ENCODE measurements at regions not wholly inside any gene's neighbourhood (a gene's known extent, or its start where the extent isn't known, plus 50 kb on each side); places are given as distances from the start of the nearest gene placed in this dataset.

DNA sequence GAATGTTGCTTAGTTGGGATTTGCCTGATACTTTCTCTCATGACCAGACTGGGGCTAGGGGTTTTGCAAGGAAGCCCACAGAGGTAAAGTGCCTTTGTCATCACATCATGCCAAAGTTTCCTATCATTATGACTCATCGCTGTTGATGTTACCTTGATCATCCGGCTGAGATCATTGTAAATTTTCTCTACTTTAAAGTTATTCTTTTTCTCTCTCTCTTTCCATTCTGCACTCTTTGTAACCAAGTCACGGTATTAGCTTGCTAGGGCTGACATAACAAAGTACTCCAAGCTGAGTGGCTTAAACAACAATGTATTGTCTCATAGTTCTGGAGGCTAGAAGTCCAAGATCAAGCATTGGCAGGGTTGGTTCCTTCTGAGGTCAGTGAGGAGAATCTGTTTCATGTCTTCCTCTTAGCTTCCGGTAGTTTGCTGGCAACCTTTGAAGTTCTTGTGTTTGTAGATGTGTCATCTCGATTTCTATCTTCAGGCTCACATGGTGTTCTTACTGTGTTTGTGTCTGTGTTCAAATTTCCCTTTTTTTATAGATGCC lies 113.0 kb downstream of the DTHD1 start:
- Mint-ChIP-seq H3K4me3 (no peak overlapping the region), H3K27me3 (no peaks in the 10 kb centered on the region), H3K27ac (no peak overlapping the region), H3K9me3 (no peaks in the 10 kb centered on the region), H3K36me3 (ENCODE audit: low read depth) (no peaks in the 10 kb centered on the region), H3K4me1 (ENCODE audit: low read depth) (peaks cover 4% of the 10 kb centered on the region)
- intact Hi-C loops (cut with micrococcal nuclease), result no loop called here

DNA sequence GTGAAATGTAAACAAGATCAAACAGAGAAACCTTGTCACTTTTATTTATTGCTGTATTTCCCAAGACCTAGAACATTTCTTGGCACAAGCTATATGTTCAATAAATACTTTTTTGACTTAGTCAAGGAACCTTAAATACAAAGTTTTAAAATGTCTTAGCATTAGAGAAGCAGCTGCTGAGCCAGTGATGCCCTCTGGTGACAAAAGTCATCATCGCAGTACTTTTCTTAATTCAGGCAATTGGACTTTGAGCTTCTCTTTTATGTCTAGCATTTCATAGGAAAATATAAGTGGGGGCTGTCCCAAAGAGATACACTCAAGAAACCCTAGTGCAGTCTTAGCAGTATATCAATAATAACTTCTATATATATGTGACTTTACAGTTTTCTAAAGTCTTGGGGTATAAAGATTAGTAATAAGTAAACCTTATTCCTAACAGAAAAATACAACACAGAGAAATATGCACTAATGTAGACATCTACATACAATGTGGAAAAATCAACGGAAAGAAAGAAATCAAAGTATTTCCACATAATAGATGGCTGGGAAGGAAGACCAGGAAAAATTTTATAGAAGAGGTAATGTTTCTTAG lies 118.4 kb downstream of the DTHD1 start:
- Mint-ChIP-seq H3K4me3 (no peak overlapping the region), H3K36me3 (ENCODE audit: low read depth) (no peaks in the 10 kb centered on the region), H3K27ac (no peak overlapping the region), H3K9me3 (no peaks in the 10 kb centered on the region), H3K27me3 (no peaks in the 10 kb centered on the region), H3K4me1 (ENCODE audit: low read depth) (peaks cover 5% of the 10 kb centered on the region)
- intact Hi-C loops (cut with micrococcal nuclease), result loop anchor here (1.0 to 5.0 kb wide), 3 partner anchors 49 to 992 kb away; no protein-coding TSS in a partner anchor

DNA sequence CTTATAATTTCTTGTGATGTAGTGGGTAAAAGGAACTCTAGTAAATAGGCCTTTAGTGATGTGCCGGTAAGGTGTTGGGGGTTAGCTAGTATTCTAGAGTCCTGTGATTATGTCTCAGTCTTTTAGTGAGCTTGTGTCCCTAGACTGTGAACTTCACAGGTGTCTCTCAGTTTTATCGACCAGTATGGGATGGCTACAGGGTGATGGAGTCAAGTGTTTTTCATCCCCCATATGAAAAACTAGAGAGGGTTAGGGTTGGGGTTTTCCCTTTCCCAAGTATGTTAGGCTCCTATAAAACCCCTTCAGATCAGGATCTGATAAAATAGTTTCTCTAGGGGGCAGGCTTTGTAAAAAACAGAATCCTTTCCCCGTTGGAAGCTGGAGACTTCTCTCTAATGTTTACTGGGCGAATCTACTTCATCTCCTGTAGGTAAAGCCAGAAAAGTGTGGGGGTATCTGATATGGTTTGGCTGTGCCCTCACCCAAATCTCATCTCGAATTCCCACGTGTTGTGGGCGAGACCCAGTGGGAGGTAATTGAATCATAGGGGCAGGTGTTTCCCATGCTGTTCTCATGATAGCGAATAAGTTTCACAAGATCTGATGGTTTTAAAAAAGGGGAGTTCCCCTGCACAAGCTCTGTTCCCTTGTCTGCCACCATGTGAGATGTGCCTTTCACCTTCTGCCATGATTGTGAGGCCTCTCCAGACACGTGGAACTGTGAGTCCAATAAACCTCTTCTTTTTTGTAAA lies 120.8 kb downstream of the DTHD1 start:
- Mint-ChIP-seq H3K4me1 (ENCODE audit: low read depth) (peaks cover 5% of the 10 kb centered on the region), H3K9me3 (no peaks in the 10 kb centered on the region), H3K36me3 (ENCODE audit: low read depth) (no peaks in the 10 kb centered on the region), H3K27ac (no peak overlapping the region), H3K4me3 (no peak overlapping the region), H3K27me3 (no peaks in the 10 kb centered on the region)
- intact Hi-C loops (cut with micrococcal nuclease), result loop anchor here (5.0 kb wide), 2 partner anchors 470 to 990 kb away; no protein-coding TSS in a partner anchor

DNA sequence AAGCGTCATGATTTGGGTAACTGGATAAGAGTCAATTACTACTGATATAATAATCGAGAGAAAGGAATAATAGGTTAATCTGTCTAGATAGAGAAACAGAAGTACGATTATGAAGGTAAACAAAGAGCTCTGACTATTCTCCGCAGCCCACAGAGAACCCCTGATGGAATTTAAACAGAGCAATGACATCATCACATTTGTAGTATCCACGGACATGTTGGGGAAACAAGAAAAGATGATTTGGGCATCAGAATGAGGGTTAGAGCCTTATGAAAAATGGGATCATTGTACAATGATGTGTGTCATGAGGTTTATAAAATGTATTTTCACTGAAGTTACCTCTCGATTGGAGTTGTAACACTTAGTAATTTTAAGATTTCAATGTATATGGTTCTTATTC lies 129.9 kb downstream of the DTHD1 start:
- Mint-ChIP-seq H3K4me3 (no peak overlapping the region), H3K4me1 (ENCODE audit: low read depth) (no peaks in the 10 kb centered on the region), H3K27me3 (peaks cover 3% of the 10 kb centered on the region), H3K27ac (no peak overlapping the region), H3K36me3 (ENCODE audit: low read depth) (no peaks in the 10 kb centered on the region), H3K9me3 (no peaks in the 10 kb centered on the region)
- intact Hi-C loops (cut with micrococcal nuclease), result no loop called here

DNA sequence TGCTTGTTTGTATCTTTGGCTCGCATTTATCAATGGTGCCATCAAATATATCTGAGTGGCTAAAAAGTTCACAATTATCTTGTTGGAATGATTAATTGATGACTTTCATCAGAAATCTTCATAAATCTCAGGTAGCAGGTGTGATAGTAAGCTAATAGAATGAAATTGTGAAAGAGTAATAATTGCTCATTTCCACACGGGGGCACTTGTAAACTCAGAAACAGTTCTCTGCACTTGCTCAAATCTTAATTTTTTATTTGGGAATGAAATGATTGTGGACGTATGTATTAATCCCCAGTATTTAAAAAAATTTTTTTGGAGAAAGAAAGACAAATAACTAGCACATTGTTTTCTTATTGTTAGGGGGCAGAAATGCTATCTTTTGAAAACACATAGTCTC lies 132.8 kb downstream of the DTHD1 start:
- Mint-ChIP-seq H3K36me3 (ENCODE audit: low read depth) (no peaks in the 10 kb centered on the region), H3K27ac (no peak overlapping the region), H3K4me3 (no peak overlapping the region), H3K9me3 (peaks cover 6% of the 10 kb centered on the region), H3K27me3 (peaks cover 7% of the 10 kb centered on the region), H3K4me1 (ENCODE audit: low read depth) (no peaks in the 10 kb centered on the region)
- intact Hi-C loops (cut with micrococcal nuclease), result no loop called here

DNA sequence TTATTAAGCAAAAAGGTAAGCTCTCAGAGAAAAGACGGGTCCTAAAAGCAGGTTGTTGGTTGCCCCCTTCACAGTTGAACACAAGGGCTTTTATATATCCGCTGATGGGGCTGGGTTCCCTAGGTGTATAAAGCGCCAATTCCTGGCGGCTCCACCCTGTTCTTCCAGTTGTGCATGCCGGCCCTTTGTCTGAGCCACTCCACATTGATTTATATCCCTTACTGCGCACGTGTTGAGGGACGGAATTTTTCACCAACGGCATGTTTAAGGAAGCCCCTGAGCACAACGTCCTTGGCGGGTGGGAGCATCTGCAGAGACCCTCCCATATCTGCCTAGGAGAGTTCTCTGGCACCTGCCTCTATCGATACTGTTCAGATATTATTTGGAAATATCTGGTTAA lies 135.7 kb downstream of the DTHD1 start:
- no peak overlapping the region for H3K4me3 Mint-ChIP-seq
- H3K36me3 Mint-ChIP-seq (ENCODE audit: low read depth), result no peaks in the 10 kb centered on the region
- no peaks in the 10 kb centered on the region for H3K4me1 Mint-ChIP-seq (ENCODE audit: low read depth)
- peaks cover 16% of the 10 kb centered on the region for H3K9me3 Mint-ChIP-seq
- intact Hi-C loops (cut with micrococcal nuclease), result no loop called here
- peaks cover 7% of the 10 kb centered on the region for H3K27me3 Mint-ChIP-seq
- H3K27ac Mint-ChIP-seq, result no peak overlapping the region

DNA sequence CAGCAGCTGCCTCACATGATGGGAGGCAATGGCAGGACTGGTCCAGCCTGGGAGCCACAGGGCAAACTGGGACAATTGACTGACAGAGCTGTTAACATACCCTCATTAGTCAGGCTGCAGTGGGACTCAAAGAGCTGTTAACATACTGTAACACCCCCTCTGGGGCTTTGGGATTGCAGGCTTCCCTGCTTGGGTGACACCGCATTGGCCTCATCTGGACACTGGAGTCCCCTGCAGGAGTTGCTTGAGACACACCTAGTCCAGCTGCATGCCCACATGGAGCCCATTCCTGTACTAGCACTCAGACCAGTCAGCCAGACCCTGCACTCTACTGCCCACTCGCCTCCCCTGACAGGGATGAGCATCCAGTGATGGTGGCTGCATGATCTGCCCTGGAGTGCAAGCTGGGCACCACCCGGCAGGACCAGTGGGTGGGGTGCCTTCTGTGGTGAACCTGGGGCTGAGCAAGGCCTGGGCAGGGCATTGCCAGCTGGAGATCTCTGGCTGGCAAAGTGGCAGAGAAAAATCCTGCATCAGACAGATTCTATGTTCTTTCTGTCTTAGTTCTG lies 138.8 kb downstream of the DTHD1 start:
- Mint-ChIP-seq H3K4me1 (ENCODE audit: low read depth) (no peaks in the 10 kb centered on the region), H3K4me3 (no peak overlapping the region), H3K27ac (no peak overlapping the region), H3K9me3 (peaks cover 16% of the 10 kb centered on the region), H3K36me3 (ENCODE audit: low read depth) (no peaks in the 10 kb centered on the region), H3K27me3 (peaks cover 7% of the 10 kb centered on the region)
- intact Hi-C loops (cut with micrococcal nuclease), result no loop called here

DNA sequence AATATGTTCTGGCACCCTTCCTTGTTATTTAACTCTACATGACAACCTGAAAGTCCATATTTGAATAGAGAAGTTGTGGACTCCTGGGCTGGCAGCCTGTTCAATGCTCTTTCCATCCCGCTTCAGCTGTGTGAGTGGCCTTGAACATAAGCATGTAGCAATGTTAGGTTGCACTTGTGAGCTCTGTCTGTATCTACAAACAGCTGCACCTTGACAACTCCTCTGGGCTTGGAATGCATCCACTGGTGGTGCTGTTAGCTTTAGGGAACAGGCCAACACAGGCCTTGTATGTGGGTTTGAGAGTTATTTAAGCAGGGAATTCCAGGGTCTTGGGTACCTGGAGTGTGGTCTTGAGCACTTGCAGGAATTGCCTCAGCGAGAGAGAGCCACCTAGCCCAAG lies 141.2 kb downstream of the DTHD1 start:
- H3K4me3 Mint-ChIP-seq, result no peak overlapping the region
- no peak overlapping the region for H3K27ac Mint-ChIP-seq
- H3K4me1 Mint-ChIP-seq (ENCODE audit: low read depth), result no peaks in the 10 kb centered on the region
- intact Hi-C loops (cut with micrococcal nuclease), result no loop called here
- no peaks in the 10 kb centered on the region for H3K36me3 Mint-ChIP-seq (ENCODE audit: low read depth)
- no peaks in the 10 kb centered on the region for H3K27me3 Mint-ChIP-seq
- peaks cover 16% of the 10 kb centered on the region for H3K9me3 Mint-ChIP-seq

DNA sequence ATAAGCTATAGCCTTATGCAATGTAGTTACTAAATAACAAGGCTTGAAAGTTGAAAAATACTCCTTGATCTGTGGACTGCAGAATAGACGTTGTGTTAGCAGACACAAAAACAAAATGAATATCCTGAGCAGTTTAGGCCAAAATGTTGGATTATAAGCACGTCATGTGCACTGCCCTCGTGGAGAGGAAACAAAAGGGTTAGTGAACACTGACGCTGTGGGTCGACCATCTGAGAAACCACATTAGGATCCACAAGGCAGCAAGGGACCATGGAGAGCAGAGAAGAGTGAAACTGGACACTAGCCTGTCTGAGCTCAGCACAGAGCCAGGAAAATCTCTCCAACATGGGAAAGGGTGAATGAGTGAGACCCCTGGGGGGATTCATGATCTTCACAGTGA lies 145.3 kb downstream of the DTHD1 start:
- H3K27me3 Mint-ChIP-seq, result peaks cover 4% of the 10 kb centered on the region
- no peak overlapping the region for H3K4me3 Mint-ChIP-seq
- no peak overlapping the region for H3K27ac Mint-ChIP-seq
- no peaks in the 10 kb centered on the region for H3K4me1 Mint-ChIP-seq (ENCODE audit: low read depth)
- no peaks in the 10 kb centered on the region for H3K9me3 Mint-ChIP-seq
- intact Hi-C loops (cut with micrococcal nuclease), result no loop called here
- H3K36me3 Mint-ChIP-seq (ENCODE audit: low read depth), result no peaks in the 10 kb centered on the region

DNA sequence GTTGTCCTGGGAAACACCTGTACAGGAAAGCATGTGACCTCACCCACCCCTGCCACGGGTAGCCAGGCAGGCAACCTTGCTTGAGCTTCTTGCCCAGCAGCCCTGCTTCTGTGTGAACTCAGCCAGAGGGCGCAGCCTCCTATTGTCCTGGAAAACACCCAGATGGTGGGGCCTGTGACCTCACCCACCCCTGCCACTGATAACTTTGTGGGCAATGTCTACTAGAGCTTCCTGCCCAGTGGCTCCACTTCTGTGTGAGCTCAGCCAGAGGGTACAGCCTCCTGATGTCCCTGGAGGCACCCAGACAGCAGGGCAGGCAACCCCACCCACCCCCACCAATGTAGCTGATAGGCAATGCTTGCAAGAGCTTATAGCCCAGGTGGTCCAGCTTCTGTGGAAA lies 146.3 kb downstream of the DTHD1 start:
- H3K27me3 Mint-ChIP-seq, result peaks cover 4% of the 10 kb centered on the region
- no peaks in the 10 kb centered on the region for H3K36me3 Mint-ChIP-seq (ENCODE audit: low read depth)
- no peak overlapping the region for H3K27ac Mint-ChIP-seq
- H3K4me3 Mint-ChIP-seq, result no peak overlapping the region
- intact Hi-C loops (cut with micrococcal nuclease), result no loop called here
- H3K4me1 Mint-ChIP-seq (ENCODE audit: low read depth), result no peaks in the 10 kb centered on the region
- no peaks in the 10 kb centered on the region for H3K9me3 Mint-ChIP-seq

DNA sequence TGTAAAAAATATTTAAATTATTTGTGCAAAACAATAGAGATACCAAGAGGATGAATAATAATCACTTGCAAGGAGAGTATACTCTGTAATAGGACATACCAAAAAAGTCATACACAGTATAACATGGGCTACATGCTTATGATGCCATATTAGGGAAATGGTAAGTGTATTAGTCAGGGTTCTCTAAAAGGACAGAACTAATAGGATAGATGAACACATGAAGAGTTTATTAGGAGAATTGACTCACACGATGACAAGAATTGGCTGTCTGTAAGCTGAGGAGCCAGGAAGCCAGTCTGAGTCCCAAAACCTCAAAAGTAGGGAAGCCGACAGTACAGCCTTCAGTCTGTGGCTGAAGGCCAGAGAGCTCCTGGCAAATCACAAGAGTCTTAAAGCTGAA lies 151.2 kb downstream of the DTHD1 start:
- Mint-ChIP-seq H3K4me1 (ENCODE audit: low read depth) (no peaks in the 10 kb centered on the region), H3K27ac (no peak overlapping the region), H3K36me3 (ENCODE audit: low read depth) (no peaks in the 10 kb centered on the region), H3K4me3 (no peak overlapping the region), H3K9me3 (peaks cover 13% of the 10 kb centered on the region), H3K27me3 (peaks cover 4% of the 10 kb centered on the region)
- intact Hi-C loops (cut with micrococcal nuclease), result no loop called here

DNA sequence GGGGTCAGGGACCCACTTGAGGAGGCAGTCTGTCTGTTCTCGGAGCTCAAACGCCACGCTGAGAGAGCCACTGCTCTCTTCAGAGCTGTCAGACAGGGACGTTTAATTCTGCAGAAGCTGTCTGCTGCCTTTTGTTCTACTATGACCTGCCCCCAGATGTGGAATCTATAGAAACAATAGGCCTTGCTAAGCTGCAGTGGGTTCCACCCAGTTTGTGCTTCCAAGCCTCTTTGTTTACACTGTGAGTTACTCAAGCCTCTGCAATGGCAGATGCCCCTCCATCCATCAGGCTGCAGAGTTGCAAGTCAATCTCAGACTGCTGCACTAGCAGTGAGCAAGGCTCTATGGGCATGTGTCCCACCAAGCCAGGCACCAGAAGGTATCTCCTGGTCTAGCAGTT lies 158.1 kb downstream of the DTHD1 start:
- intact Hi-C loops (cut with micrococcal nuclease), result no loop called here
- H3K4me3 Mint-ChIP-seq, result no peak overlapping the region
- peaks cover 2% of the 10 kb centered on the region for H3K27me3 Mint-ChIP-seq
- H3K9me3 Mint-ChIP-seq, result peaks cover 31% of the 10 kb centered on the region
- H3K36me3 Mint-ChIP-seq (ENCODE audit: low read depth), result no peaks in the 10 kb centered on the region
- H3K4me1 Mint-ChIP-seq (ENCODE audit: low read depth), result no peaks in the 10 kb centered on the region
- no peak overlapping the region for H3K27ac Mint-ChIP-seq

DNA sequence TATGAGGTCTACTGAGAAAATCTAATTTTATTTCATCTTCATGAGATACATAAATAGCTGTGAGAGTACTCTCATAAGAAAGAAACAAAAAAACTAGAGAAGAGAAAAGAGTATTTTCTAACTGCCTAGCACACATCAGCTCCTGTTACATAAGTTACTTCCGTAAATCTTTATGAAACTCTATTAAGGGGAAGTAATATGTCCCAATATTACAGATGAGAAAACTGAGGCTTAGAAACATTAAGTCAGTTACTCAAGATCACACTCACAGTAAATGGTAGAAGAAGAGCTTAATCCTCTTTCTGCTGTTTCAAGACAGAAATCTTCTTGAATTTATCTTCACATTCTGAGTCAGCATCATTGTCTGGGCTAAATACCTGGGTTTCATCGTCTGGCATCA lies 164.1 kb downstream of the DTHD1 start:
- no peaks in the 10 kb centered on the region for H3K27me3 Mint-ChIP-seq
- H3K27ac Mint-ChIP-seq, result no peak overlapping the region
- H3K36me3 Mint-ChIP-seq (ENCODE audit: low read depth), result no peaks in the 10 kb centered on the region
- no peaks in the 10 kb centered on the region for H3K4me1 Mint-ChIP-seq (ENCODE audit: low read depth)
- intact Hi-C loops (cut with micrococcal nuclease), result no loop called here
- no peaks in the 10 kb centered on the region for H3K9me3 Mint-ChIP-seq
- no peak overlapping the region for H3K4me3 Mint-ChIP-seq

DNA sequence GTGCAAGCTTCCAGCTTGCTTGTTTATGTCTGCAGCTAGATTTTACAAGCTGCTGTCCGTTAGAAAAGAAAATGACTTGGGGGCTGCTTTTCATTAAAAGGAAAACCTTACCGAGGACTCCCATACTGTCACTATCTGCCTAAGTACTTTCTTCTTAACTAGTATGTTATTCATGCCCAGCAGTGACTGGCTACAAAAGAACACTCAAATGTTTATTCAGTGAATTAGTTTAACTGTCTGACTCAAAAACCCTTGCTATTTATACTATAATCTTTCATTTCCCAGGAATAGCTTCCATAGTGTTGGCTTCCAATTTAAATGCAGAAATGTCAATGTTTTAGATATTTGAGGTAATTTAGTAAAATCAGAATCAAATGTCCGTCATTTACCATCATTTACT lies 164.9 kb downstream of the DTHD1 start:
- H3K27ac Mint-ChIP-seq, result no peak overlapping the region
- no peaks in the 10 kb centered on the region for H3K9me3 Mint-ChIP-seq
- intact Hi-C loops (cut with micrococcal nuclease), result no loop called here
- H3K36me3 Mint-ChIP-seq (ENCODE audit: low read depth), result no peaks in the 10 kb centered on the region
- no peak overlapping the region for H3K4me3 Mint-ChIP-seq
- no peaks in the 10 kb centered on the region for H3K27me3 Mint-ChIP-seq
- H3K4me1 Mint-ChIP-seq (ENCODE audit: low read depth), result no peaks in the 10 kb centered on the region
